ENCODE measurements at regions not wholly inside any gene's neighbourhood (a gene's known extent, or its start where the extent isn't known, plus 50 kb on each side); places are given as distances from the start of the nearest gene placed in this dataset.
"Not testable (repeated sequence)": the region's sequence is repeated elsewhere in the genome, so short reads cannot be mapped to it uniquely, and the experiment has no call there.

GRCh38 chr5:51165621-51166020, 217.6 kb upstream of the ISL1 start:
- DNase-seq (ENCODE audit: low read depth in 2 of 2): not testable (repeated sequence)

GRCh38 chr5:51172903-51173626, 210.2 kb upstream of the ISL1 start:
- DNase-seq (ENCODE audit: low read depth in 2 of 2): no peak

GRCh38 chr5:51181208-51181894, 201.9 kb upstream of the ISL1 start:
- no peak for DNase-seq (ENCODE audit: low read depth in 2 of 2)

GRCh38 chr5:51185850-51186329, 197.4 kb upstream of the ISL1 start:
- DNase-seq (ENCODE audit: low read depth in 2 of 2): no peak

- DNase-seq (ENCODE audit: low read depth in 2 of 2): no peak
These were observed 195.2 kb upstream of the ISL1 start for GRCh38 chr5:51188001-51188591.

GRCh38 chr5:51194671-51195070, 188.6 kb upstream of the ISL1 start:
- DNase-seq (ENCODE audit: low read depth in 2 of 2): no peak

GRCh38 chr5:51201024-51201423, 182.2 kb upstream of the ISL1 start:
- no peak for DNase-seq (ENCODE audit: low read depth in 2 of 2)

- DNase-seq (ENCODE audit: low read depth in 2 of 2): no peak
These were observed 181.5 kb upstream of the ISL1 start for GRCh38 chr5:51201708-51202107.

- DNase-seq (ENCODE audit: low read depth in 2 of 2): no peak
These were observed 181.1 kb upstream of the ISL1 start for GRCh38 chr5:51202161-51202560.

- no peak for DNase-seq (ENCODE audit: low read depth in 2 of 2)
These were observed 179.7 kb upstream of the ISL1 start for GRCh38 chr5:51203598-51203997.

GRCh38 chr5:51208296-51208695, 175.0 kb upstream of the ISL1 start:
- DNase-seq (ENCODE audit: low read depth in 2 of 2): no peak

GRCh38 chr5:51214746-51215145, 168.5 kb upstream of the ISL1 start:
- DNase-seq (ENCODE audit: low read depth in 2 of 2): no peak

GRCh38 chr5:51225789-51226742, 157.2 kb upstream of the ISL1 start:
- DNase-seq (ENCODE audit: low read depth in 2 of 2): no peak

- no peak for DNase-seq (ENCODE audit: low read depth in 2 of 2)
These were observed 155.2 kb upstream of the ISL1 start for GRCh38 chr5:51227963-51228470.

GRCh38 chr5:51230336-51230735, 152.9 kb upstream of the ISL1 start:
- no peak for DNase-seq (ENCODE audit: low read depth in 2 of 2)

GRCh38 chr5:51242456-51242855, 140.8 kb upstream of the ISL1 start:
- DNase-seq (ENCODE audit: low read depth in 2 of 2): no peak

GRCh38 chr5:51250957-51251356, 132.3 kb upstream of the ISL1 start:
- not testable (repeated sequence) for DNase-seq (ENCODE audit: low read depth in 2 of 2)

- DNase-seq (ENCODE audit: low read depth in 2 of 2): no peak
These were observed 112.0 kb upstream of the ISL1 start for GRCh38 chr5:51271261-51271660.

- DNase-seq (ENCODE audit: low read depth in 2 of 2): no peak
These were observed 110.2 kb upstream of the ISL1 start for GRCh38 chr5:51273021-51273420.

GRCh38 chr5:51273871-51274270, 109.4 kb upstream of the ISL1 start:
- no peak for DNase-seq (ENCODE audit: low read depth in 2 of 2)

- no peak for DNase-seq (ENCODE audit: low read depth in 2 of 2)
These were observed 107.8 kb upstream of the ISL1 start for GRCh38 chr5:51275428-51275827.

- DNase-seq (ENCODE audit: low read depth in 2 of 2): no peak
These were observed 107.0 kb upstream of the ISL1 start for GRCh38 chr5:51276250-51276649.
